Panc1 (cell line): ENCODE measurements at regions not wholly inside any gene's neighbourhood (a gene's known extent, or its start where the extent isn't known, plus 50 kb on each side); places are given as distances from the start of the nearest gene placed in this dataset.

Source experiments
- POLR2AphosphoS5 ChIP-seq: IDR thresholded peaks from 2 replicates; pipeline ENCODE4 v1.6.1; 2012; ENCODE audit warnings: mild to moderate bottlenecking, low read depth, low read length, moderate library complexity
- TF ChIP-seq, protein P1 (sequence below): fragments of 450-650 bp; IDR thresholded peaks from 2 replicates; pipeline ENCODE4 v1.5.1; 2017; ENCODE audit warnings: mild to moderate bottlenecking

DNA sequence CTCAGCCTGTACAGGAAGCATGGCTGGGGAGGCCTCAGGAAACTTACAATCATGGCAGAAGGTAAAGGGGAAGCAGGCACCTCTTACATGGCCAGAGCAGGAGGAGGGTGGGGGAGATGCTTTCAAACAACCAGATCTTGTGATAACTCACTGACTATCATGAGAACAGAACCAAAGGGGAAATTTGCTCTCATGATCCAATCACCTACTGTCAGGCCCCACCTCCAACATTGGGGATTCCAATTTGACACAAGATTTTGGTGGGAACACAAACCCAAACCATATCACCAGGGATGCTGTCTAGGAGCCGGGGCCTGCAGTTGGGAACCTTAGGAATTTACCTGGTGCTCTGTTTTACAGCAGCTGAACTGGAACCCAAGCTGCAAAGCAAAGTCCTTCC, 191.1 kb upstream of the CITED2 start:
- no peak for TF ChIP-seq POLR2AphosphoS5
- TF ChIP-seq, protein P1, sequence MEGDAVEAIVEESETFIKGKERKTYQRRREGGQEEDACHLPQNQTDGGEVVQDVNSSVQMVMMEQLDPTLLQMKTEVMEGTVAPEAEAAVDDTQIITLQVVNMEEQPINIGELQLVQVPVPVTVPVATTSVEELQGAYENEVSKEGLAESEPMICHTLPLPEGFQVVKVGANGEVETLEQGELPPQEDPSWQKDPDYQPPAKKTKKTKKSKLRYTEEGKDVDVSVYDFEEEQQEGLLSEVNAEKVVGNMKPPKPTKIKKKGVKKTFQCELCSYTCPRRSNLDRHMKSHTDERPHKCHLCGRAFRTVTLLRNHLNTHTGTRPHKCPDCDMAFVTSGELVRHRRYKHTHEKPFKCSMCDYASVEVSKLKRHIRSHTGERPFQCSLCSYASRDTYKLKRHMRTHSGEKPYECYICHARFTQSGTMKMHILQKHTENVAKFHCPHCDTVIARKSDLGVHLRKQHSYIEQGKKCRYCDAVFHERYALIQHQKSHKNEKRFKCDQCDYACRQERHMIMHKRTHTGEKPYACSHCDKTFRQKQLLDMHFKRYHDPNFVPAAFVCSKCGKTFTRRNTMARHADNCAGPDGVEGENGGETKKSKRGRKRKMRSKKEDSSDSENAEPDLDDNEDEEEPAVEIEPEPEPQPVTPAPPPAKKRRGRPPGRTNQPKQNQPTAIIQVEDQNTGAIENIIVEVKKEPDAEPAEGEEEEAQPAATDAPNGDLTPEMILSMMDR, result no peak
